NCI-H510A (cell line): ENCODE measurements at regions not wholly inside any gene's neighbourhood (a gene's known extent, or its start where the extent isn't known, plus 50 kb on each side); places are given as distances from the start of the nearest gene placed in this dataset.

Experiments used
- DNase-seq: peaks from one replicate; lab custom pipeline; 2025; lab: John Stamatoyannopoulos, UW

GRCh38 chr9:38313421-38313820, 79.1 kb upstream of the ALDH1B1 start:
- no peak for DNase-seq

- DNase-seq: no peak
Observed at GRCh38 chr9:38312406-38312805, 80.1 kb upstream of the ALDH1B1 start.

DNA sequence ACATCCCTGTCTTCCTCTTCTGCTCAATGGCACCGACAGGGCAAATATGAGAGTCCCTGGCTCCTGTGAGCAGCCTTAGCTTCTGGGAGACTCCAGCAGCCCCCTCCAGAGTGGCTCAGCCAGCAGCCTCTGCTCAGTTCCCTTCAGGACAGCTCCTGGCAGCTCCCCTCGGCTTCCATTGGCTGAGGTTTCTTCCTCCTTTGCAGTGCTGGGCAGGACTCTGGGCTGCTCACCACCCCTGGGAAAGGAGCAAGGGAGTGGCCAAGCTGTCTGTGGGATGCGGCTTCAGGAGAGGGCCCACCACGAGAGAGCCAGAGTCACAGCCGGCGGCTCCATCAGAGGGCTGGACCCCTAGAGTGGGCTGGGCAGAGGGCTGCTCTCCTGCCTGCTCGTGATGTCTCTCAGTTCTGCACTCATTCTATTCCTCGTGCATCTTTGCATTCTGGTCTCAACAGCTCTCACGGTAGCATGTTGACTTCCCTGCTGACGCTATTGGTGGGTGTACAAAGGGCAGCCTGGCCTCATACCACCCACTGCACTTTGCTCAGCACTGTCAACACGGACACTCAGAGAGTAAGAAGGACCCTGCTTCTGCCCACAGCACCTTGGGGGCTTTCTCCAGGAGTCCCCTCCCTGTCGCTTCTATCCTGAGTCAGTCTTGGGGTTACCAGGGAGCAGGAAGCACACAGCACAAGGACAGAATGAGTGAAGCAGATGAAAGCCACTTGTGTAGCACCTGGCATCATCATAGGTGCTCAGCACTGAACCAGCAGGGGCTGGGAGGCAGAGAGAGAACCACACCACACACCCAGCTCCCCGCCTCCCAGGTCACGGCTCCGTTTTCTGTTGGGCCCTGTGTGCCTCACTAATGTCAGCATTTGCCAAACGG, 80.9 kb upstream of the ALDH1B1 start:
- peak; percentile 38 for DNase-seq

DNA sequence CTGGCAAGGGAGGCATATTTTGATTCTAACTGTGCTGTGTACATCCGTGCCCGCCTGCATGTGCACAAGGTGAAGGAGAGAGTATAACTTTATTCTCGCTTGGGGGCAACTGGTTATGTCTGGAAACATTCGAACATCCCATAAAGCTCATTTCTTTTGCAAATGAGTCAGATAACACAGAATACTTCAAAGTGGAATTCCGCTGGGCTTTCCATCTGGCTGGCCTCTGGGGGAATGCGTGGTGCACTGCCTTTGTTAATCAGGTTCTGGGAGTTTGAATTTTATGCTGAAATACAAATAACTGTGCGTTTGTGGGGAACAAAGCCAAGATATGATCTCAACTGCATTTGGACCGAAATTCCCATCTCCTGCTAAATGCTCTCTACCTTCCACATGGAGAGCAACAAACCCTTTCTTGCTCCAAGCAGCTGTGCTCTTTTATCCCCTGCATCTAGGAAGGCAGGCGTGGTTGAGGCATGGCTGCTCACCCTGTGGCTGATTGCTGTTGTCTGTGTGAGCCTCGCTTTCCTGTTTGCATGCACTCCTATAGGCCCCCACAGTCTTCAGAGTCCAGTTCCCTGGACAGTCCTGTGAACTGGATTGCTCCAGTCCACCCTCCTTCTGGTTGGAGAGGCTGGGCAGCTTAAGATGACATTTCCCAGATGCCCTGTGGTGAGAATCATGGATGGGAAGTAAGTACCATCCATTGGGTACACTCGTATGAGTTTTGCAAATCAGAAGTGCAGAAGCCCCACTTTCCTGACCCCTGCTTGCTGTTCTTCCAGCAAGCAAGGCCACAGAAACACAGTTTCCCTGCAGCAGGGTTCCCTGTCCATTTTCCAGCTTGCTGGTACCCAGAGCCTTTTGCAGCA, 82.9 kb upstream of the ALDH1B1 start:
- no peak for DNase-seq

DNA sequence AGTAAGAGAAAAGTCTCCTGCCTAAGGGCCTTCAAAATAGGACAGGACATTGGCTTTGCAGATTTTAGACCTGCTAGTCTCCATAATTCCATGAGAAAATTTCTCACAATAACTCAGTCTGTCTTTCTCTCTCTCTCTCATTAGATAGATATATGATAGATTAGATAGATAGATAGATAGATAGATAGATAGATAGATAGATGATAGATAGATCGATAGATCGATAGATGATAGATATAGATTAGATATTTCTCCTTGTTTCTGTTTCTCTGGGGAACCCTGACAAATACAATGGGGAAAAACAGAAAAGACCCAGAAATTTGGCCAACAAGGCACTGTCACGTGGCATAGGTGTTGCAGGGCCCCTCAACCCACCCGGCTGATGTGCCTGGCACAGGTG, 84.4 kb upstream of the ALDH1B1 start:
- no peak for DNase-seq

DNA sequence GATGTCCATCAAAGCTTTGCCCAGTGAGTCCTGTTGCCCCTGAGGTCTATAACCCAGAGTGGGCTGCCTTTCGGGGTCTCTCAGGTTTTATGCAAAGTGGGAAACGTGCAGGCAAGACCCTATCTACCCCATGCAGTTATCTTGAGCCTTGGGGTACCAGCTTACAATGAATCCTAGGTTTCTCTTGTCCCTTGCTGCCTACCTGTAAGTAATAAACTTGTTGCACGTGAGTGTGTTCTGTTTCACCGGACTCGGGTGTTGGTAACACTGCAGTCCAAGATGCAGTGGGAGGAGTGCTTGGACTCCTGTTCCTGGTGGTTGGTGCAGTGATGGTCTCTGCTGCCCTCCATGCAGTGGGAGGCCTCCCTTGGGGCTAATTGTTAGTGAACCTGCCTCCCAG, 85.6 kb upstream of the ALDH1B1 start:
- DNase-seq: no peak

DNA sequence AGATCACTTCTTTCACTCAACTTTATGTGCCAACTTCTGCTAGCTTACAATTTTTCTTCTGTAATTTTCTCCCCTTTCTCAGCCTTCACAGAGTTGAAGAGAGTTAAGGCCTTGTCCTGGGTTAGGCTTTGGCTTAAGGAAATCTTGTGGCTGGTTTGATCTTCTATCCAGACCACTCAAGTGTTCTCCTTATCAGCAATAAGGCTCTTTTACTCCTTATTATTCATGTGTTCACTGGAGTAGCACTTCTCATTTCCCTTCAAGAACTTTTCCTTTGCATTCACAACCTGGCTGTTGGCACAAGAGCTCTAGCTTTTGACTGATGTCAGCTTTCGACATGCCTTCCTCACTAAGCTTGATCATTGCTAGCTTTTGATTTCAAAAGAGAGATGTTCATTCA, 86.9 kb upstream of the ALDH1B1 start:
- no peak for DNase-seq

- no peak for DNase-seq
Observed at GRCh38 chr9:38301376-38302106, 91.0 kb upstream of the ALDH1B1 start.

- DNase-seq: no peak
Observed at GRCh38 chr9:38299856-38300255, 92.6 kb upstream of the ALDH1B1 start.

DNA sequence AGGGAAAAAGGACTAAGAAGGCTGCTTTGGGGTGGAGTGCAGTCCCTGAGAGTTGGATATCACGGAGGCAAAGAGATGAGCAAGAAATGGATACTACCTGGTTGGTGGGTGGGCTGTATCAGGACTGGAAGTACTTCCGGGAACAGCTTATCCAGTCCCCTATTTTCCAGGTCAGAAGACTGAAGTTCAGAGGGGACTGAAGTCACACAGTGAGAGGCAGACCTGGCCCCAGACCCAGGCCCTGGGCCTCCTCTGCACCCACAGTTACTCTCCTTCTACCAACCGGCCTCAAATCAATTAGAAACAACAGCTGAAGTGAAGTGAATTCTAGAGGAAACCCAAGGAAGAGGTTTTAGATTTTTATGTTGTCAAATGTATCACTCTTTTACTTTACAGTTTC, 93.6 kb upstream of the ALDH1B1 start:
- DNase-seq: no peak

DNA sequence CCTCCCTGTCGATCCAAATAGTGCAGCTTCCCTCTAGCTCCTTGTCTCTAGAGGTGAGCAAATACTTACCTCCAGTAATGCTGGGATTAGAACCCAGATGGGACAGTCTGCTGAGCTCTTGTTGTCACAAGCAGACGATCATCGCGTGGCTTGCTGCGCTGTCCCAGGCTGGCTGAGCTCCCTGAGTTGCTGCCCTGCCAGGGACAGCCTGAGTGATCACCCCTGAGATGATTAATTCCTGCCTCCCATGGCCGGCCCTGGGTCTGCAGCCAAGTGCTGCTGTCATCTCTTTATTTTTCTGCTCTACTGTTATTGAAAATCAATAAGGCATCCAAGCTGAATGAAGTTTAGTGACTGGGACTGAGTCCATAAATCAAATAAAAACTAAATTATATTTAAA, 94.0 kb upstream of the ALDH1B1 start:
- DNase-seq: no peak

DNA sequence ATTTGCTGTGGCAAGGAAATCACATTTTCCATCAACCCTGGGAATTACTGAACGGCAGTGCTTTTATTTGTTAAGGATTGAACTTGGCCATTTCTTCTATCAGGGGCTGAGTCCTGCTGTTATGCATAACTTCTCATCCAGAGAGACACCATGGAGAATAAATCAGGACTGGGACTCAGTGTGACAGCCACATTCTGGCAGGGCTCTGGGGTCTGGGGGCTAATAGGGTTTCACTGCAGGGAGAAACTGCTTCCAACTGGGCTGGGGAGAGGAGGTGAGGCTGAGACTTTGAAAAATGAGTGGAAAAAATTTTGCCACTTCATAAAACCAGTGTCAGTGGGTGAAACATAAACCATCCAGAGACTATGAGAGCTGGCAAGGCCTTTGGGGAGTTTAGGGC, 95.7 kb upstream of the ALDH1B1 start:
- no peak for DNase-seq

- DNase-seq: no peak
Observed at GRCh38 chr9:38295764-38296163, 96.7 kb upstream of the ALDH1B1 start.

DNA sequence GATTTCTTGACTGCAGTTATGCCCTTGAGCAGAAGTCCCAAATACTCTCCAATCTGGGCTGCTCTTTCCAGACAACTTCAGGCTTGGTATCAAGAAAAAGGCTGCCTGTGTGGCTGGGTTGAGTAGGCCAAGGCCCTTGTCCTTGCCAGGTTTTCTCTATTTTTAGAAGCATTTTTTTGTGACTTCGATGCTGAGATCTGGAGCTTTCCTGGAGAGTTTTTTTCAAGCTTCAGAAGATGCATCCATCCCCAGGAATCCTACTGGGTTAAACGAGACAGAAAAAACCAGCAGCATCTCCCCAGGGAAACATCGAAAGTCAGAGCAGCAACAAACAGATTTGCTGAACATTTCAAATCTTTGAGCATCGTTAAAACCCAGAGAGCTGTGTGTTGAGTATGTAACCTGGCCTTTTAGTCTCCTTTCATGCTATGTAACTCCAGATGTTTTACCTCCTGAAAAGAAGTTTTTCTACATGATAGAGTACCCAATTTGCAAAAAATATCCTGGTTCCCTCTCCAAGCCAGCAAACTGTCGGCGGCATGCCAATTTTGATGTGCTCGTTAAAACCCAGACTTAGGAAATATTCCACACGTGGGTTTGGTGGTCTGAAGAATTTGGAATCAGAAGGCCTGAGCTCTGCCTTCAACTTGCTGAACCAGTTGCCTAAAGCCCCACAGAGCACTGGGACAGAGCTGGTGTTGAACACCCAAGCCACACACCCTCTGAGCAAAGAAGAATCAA, 98.1 kb upstream of the ALDH1B1 start:
- no peak for DNase-seq

GRCh38 chr9:38293022-38293421, 99.5 kb upstream of the ALDH1B1 start:
- DNase-seq: no peak

DNA sequence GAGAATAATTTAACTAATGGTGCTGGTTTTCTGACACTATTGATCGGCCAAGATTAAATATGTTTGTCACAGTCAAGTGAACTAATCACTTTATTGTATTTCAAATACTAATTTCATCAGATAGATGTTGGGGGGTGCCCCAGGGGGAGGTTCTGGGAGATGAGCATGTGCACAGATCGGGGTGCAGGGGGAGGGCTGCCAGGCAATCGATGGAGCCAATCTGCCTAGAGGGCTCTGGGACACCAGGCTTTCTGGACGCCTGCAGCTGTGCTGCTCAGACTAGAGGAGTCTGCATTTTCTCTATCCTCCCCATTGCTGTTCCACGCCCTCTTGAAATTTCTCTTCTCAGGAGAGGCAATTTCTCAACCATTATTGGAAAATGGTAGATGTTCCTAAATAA, 100.0 kb upstream of the ALDH1B1 start:
- no peak for DNase-seq

DNA sequence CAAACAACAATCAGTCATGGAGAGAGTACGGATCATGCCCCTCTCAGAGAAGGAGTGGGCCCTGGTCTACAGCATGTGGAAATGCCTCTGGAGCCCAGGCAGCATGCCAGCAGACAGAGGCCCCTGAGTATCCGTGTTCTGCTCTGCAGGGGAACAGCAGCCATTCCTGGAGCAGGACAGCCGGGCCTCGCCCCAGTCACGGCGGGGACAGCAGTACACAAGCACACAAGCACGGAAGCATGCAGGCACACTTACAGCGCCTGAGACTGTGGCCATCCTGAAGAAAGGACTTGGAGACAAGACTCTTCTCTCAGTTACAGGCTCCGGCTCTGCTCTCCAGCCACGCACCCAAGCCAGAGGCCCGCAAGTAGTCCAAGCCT, 102.6 kb upstream of the ALDH1B1 start:
- DNase-seq: no peak

GRCh38 chr9:38289236-38289865, 103.2 kb upstream of the ALDH1B1 start:
- DNase-seq: no peak

- no peak for DNase-seq
Observed at GRCh38 chr9:38288502-38288901, 104.0 kb upstream of the ALDH1B1 start.

- no peak for DNase-seq
Observed at GRCh38 chr9:38287420-38287985, 105.0 kb upstream of the ALDH1B1 start.

- DNase-seq: no peak
Observed at GRCh38 chr9:38286766-38287165, 105.7 kb upstream of the ALDH1B1 start.
